Skin of body (tissue), 1 donor: ENCODE measurements at regions not wholly inside any gene's neighbourhood (a gene's known extent, or its start where the extent isn't known, plus 50 kb on each side); places are given as distances from the start of the nearest gene placed in this dataset.

Experiments
- DNase-seq: peaks from one replicate; lab custom pipeline; 2025; lab: John Stamatoyannopoulos, UW

DNA sequence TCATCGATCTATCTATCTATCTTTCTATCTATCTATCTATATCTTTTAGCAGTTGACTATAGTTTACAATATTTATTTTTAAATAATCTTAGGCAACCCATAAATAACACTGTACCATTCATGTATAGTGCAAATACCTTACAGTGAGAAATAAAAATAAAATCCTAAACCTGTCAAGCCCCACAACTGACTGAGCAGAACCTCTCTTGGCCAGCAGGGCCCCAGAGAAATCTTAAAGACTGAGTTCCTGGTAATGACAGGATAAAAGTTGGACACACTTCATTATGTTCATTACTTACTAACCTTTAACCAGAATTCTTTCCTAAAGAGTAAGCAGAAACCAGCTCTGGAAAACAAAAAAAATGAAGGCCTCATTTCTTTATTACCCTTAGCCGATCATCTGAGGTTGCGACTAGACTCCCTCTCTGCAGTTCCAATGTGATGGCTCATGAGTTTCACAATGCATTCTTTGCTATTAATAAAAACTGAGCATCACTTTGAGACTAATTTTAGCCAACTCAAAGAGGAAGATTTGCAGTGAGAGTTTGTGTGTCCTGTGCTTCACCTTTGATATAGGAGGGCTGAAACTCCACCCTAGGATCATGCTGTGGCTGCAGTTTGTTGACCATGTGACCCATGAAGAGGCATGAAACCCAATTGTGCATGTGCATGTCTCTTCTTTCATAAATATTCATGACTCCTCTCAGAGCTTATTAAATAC lies 1072.0 kb downstream of the NSUN3 start:
- DNase-seq: no peak

DNA sequence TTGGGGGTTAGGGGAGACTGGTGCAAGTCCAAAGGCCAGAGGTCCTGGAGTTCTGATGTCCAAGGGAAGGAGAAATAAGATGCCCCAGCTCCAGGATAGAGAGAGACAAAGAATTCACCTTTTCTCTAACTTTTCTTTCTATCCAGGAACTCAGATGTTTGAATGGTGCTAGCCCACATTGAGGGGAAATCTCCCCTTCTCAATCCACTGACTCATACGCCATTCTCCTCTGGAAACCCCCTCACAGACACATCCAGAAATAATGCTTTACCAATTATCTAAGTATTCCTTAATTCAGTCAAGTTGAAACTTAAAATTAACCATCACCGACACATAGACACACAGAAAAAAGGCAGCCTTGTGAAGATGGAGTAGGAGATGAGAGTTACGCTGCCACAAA lies 1085.2 kb downstream of the NSUN3 start:
- no peak for DNase-seq

DNA sequence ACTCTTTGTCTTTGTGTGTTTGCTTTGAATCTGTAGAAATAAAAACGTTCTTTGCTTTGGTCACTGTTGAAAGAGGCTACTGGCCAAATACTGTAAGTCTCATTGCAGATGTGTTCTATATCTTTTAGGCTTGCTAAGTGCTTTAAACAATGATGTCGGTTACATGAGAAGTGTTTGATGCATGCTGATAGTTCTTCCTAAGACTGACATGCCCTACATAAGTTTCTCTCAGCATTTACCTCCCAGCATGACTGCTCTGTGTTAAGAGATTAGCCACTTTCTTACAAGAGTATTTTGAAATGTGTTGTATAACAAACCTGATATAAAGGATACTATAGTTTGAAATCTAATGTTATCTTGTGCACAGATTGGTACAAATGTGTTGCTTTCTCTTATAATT lies 1088.7 kb downstream of the NSUN3 start:
- no peak for DNase-seq

DNA sequence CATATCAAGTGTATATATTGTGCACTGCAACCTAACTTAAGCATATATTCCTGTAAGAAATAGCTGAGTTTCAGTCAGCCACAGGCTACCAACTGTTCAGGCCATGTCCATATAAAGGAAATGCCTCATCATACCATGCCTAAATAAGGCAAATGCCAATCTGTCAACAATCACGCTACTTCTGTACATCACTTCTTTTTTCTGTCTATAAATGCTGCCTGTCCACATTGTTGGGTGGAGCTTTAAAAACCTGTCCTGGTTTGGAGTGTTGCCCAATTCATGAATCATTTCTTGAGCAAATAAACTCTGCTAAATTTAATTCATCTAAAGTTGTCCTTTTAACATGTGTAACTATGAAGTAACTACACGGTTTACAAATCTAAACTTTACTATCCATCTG lies 1091.9 kb downstream of the NSUN3 start:
- DNase-seq: no peak

DNA sequence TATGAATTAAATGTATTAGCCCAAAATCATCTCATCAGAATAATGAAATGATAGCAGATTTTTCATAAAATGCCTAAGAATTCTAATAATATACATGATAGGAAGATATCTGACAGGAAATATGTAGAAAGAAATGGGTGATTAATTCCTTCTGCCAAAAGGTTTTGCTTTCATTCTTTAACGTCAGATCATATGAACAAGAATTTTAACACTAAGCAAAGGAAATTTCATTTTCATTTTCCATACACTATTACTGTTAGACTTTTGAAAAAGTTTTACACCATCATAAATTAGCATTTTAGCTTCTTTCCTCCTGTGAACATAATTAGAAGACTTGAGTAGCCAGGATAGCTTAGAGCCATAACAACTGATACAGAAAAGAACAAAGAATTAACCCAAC lies 1099.9 kb downstream of the NSUN3 start:
- DNase-seq: no peak

DNA sequence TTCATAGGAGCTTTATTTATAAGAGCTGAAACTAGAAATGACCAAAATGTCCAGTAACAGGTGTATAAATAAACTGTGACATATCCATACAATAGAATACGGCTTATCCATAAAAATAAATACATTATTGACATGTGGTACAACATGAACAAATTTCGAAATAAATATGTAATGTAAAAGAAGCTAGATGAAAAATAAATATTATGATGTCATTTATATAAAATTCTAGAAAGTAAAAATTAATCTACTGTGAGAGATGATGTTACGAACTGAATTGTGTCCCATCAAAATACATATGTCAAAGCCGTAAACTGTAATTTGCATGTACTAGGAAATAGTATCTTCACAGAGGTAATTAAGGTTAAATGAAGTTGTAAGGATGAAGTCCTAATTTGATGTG lies 1104.9 kb downstream of the NSUN3 start:
- no peak for DNase-seq

DNA sequence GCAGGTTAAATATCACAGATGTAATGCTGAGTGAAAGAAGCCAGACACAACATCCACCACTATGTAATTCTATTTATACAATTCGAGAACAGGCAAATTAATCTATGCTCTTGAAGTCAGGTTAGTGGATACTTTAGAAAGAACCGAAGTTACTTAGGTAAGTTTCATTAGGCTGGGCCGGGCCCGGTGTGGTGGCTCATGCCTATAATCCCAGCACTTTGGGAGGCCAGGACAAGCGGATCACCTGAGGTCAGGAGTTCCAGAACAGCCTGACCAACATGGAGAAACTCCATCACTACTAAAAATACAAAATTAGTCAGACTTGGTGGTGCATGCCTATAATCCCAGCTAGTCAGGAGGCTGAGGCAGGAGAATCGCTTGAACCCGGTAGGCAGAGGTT lies 1105.7 kb downstream of the NSUN3 start:
- no peak for DNase-seq

DNA sequence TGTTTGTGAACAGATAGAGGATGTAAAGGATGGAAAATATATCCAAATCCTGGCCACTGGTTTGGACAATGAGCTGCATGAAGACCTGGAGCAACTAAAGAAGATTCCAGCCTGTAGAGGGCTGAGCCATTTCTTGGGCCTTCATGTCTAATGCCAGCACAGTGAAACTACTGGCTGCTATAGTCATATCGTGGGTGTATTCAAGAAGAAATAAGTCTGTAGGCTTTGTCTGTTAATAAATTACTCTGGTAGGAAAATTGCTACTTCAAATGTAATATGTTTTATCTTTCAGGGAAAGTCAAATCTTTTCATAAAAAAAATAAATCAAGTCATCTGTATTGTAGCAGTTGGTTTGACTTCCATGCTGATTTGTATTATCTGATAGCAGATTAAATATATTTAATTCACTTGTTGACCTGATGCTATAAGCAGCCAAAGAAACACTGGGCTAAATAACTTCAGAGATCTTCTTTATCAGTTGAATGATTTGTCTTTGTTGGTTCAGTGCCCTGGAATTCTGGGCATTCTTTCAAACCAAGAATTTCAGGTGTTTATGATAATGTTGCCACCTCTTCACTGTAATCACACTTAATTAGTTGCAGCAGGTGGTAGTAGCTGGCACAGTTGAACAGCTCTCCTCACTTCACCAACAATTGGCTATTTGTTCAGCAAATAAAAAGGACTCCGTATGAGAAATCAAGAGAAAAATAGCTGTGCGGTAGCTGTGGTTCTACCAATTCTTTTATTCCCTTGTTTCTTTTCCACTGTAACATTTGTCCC lies 1109.5 kb downstream of the NSUN3 start:
- no peak for DNase-seq

DNA sequence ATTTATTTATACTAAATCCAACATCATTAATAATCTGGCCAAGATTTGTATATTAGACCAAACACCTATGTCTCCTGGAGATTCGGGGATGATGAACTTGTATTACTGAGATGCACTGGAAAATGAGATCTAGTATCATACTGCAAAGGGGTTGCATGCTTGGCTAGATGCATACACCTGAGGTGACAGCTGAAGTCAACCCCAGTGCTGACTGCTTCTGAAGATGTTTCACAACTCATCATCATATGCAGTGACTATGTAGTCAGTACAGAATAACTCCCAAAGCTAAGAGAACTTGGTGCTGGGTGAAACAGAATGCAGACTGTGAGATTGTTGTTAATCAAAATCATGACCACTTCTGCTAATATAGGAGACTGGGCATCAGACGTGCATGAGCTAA lies 1114.2 kb downstream of the NSUN3 start:
- DNase-seq: no peak

DNA sequence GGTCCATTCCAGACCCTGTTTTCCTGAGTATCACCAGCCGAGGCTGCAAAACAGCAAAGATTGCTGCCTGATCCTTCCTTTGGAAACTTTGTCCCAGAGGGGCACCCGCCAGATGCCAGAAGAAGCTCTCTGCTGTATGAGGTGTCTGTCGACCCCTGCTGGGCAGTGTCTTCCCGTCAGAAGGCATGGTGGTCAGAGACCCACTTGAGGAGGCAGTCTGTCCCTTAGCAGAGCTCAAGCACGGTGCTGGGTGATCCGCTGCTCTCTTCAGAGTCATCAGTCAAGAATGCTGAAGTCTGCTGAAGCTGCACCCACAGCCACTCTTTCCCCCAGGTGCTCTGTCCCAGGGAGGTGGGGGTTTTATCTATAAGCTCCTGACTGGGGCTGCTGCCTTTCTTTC lies 1121.2 kb downstream of the NSUN3 start:
- DNase-seq: no peak

DNA sequence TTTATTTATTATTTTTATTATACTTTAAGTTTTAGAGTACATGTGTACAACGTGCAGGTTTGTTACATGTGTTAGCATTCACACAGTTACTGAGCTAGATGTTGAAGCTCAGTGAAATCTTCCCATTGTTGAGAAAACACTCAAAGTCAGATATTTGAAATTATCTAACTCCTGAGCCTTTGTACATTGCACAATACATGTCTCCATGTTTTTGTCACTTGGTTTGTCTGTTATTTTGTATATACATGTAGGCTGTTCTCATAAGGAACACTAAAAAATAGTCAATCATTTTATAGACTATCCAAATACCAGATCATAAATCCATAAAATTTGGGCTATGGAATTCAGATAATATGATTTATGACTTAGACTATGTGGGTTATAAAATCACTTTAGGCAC lies 1126.5 kb downstream of the NSUN3 start:
- no peak for DNase-seq

DNA sequence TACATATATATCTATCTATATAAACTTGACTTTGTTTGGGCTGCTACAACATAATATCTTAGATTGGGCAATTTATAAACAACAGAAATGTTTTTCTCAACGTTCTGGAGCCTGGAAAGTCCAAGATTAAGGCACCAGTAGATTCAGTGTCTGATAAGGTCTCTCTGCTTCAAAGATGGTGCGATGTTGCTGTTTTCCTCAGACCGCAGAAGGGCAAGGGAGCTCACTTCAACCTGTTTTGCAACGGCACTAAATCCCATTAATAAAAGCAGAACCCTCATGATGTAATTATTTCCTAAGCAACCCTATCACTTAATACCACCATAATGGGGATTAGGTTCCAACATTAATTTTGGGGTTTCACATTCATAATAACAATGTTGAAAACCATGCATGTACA lies 1134.8 kb downstream of the NSUN3 start:
- no peak for DNase-seq

DNA sequence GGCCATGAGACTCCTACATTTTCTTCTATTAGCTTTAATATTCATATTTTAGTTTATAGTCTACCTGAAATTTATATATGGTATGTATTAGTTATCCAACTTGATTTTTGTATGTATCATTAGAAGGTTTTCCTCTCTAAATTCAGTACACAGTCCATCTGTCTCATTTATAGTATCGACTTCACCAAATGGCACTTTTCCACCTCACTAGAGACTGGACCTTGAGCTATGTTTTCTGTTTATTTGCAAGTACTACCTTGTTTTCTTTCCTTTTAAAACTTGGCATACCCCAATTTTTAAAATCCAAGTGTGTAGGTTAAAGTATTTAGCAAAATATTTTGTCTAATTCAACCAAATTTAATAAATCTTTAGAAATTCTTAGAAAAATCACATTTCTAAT lies 1137.5 kb downstream of the NSUN3 start:
- DNase-seq: no peak

DNA sequence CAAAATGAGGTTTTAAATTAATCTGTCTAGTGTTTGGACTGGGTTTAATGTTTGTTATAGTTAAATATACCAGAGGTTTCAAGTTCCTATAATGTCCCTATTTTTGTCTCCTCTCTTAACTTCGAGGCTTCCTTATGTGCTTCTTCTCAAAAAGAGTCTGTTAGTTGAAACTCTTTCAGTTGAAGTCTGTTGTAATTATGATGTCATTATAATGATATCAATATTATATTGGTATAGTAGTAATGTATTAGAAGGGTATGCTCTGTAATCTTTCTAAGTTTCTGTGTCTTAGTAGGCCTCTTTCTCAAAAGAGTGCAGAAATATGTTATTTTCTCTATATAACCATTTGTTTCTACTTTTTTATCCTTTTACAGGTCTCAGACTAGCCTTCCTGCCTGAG lies 1148.0 kb downstream of the NSUN3 start:
- DNase-seq: no peak

DNA sequence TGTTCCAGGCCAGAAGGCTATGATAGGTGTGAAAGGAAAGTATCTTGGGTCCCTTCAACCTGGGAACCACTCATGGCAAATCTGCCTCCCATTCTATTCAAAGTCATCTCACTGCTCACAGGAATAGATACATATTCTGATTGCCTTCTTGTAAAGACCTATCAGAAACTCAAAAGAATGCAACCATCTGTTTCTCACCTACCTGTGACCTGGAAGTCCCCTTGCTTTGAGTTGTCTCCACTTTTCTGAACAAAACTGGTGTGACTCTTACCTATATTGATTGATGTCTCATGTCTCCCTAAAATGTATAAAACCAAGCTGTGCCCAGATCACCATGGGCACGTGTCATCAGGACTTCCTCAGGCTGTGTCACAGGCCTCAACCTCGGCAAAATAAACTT lies 1149.3 kb downstream of the NSUN3 start:
- DNase-seq: no peak

DNA sequence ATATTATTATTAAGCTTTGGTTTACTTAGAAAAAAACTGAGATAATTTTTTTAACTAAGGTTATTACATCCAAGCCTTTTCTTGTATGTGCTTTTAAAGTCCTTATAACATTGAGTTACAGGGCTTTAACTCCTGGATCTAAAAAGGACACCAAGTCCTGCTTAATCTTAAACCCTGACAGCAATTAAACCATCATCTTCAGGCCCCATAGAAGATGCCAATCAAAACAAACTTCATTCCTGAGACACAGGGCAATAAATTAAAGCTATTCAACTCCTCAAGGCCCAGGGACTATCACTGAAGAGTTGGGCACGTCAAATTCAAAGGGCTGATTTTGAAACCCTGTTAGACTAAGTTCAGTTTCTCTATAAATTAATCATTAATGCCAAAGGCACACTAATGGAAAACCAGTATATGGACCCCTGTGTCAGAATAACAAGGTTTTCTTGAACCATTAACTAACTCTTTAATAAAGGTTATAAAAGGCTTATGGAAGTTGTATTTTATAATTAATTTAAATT lies 1152.6 kb downstream of the NSUN3 start:
- no peak for DNase-seq

DNA sequence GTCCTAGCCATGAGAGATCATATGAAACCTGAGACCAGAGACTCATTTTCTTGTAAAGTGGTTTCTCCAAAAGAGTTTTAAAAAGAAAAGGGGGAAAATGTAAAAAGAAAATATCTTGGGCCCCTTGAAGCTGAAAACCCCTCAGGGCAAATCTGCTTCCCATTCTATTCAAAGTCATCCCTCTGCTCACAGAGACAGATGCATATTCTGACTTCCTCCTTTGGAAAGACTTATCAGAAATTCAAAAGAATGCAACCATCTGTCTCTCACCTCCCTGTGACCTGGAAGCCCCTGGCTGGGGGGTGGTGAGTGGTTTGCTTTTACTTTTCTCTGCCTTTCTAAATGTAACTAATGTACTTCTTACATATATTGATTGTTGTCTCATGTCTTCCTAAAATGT lies 1154.8 kb downstream of the NSUN3 start:
- DNase-seq: no peak

DNA sequence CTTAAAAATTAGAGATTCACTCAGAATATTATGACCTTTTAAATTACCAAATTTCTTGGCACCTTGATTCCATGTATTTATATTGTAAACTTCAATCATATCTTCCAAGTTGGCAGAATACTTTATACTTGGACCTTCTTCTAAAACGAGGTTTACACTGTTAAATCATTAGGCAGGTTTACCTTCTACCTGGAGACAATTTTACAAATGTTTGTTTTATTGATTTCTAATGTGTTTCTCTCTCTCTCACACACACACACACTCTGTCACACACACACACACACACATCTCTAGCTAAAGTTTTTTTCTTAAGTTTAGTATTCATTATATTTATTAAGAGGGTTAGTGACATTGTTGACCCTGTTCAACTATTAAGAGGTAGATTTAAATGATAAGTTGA lies 1155.6 kb downstream of the NSUN3 start:
- no peak for DNase-seq

DNA sequence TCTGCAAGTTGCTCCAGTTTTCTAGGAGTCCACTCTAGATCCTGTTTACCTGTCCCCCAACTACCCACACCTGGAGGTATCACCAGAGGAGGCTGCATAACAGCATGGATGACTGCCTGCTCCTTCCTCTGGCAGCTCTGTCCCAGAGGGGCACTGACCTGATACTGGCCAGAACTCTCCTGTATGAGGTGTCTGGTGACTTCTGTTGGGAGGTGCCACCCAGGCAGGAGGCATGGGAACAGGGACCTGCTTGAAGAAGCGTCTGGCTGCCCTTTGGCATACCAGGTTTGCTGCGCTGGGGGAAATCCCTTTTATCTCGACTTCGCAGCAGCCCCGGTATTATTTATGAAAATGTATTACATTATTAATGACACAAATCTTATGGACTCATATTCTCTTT lies 1163.6 kb downstream of the NSUN3 start:
- no peak for DNase-seq

DNA sequence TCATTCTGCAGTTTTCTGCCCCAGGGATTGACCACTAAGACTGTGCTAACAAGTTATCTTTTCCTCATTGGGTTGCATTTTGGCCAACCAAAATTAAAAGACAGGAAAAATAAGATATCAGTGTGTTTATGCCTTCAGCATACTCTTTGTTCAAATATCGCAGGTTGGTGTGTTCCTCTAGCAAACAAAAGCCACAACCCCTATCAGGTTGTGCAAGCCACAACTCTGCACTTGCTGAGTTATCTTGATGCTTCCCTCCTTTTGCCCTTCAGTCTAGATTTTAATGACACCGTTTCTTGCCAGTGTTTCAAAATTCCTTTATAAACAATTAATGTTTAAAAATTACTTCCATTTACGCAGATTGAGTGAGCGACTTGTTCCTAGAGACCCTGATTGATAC lies 1164.2 kb downstream of the NSUN3 start:
- no peak for DNase-seq

DNA sequence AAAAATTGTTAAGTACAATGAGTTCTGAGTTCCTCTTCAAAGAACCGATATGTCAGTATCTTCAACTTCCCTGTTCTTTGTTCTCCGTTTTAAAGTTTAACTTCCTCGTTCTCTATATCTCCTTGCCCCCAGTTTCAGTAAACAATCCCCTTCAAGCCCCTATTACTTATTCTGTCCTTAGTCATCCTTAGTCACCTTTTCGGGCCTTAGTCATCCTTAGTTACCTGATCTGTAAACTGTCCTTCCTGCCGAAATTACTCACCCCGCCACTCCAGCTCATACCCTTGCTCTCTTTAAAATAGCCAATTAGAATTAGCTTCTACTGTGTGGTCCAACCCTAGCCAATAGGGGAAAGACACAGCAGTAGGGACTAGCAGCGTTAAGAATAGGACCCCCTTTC lies 1165.6 kb downstream of the NSUN3 start:
- no peak for DNase-seq

DNA sequence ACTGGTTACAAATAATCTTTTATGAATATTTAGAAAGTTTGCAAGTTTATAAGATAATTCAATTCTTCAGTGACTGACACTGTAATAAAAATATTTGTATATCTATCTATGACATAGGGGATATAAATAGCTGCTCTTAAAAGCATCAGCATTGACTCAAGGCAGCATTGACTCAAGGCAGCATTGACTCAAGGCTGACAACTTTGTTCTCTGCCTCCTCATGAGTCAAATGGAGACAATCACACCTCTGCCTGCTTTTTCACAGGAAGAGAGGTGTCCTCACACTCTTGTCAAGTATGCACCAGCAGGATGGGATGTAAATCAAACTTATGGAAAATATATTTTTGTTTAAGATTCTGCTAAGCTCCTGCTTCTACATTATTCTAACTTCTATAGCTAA lies 1173.1 kb downstream of the NSUN3 start:
- no peak for DNase-seq

DNA sequence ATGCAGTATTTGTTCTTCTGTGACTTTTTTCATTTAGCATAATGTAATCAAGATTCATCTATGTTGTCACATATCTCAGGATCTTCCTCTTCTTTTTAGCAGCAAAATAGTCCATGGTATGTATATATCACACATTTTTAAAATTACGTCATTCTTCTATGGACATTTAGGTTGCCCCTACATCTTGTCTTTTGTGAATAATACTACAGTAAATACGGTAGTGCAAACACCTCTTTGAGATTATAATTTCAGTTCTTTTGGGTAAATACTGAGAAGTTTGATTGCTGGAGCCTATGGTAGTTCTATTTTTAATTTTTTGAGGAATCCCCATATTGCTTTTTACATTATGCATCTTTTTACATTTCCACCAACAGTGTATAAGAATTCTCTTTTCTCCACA lies 1174.9 kb downstream of the NSUN3 start:
- DNase-seq: no peak
